NCI-H1694 (cell line): ENCODE measurements at regions not wholly inside any gene's neighbourhood (a gene's known extent, or its start where the extent isn't known, plus 50 kb on each side); places are given as distances from the start of the nearest gene placed in this dataset.

Source experiments
- DNase-seq: peaks from one replicate; lab custom pipeline; 2025; lab: John Stamatoyannopoulos, UW

- no peak for DNase-seq
Observed at GRCh38 chrX:45295259-45295986, 94.7 kb upstream of the DIPK2B start.

GRCh38 chrX:45274576-45274975 is 73.9 kb upstream of the DIPK2B start:
- no peak for DNase-seq

GRCh38 chrX:45267007-45267406 is 66.3 kb upstream of the DIPK2B start:
- DNase-seq, result no peak

- no peak for DNase-seq
Observed at GRCh38 chrX:45266456-45266855, 65.8 kb upstream of the DIPK2B start.

GRCh38 chrX:45264865-45265264 is 64.2 kb upstream of the DIPK2B start:
- no peak for DNase-seq

GRCh38 chrX:45261471-45261870 is 60.8 kb upstream of the DIPK2B start:
- no peak for DNase-seq

GRCh38 chrX:45261005-45261404 is 60.3 kb upstream of the DIPK2B start:
- no peak for DNase-seq

- DNase-seq, result no peak
Observed at GRCh38 chrX:45258731-45259402, 58.2 kb upstream of the DIPK2B start.
